GM18951 (cell line): ENCODE measurements at regions not wholly inside any gene's neighbourhood (a gene's known extent, or its start where the extent isn't known, plus 50 kb on each side); places are given as distances from the start of the nearest gene placed in this dataset.

Experiments used
- POLR2A ChIP-seq: IDR thresholded peaks from 4 replicates; pipeline ENCODE4 v1.6.1; 2011; ENCODE audit warnings: mild to moderate bottlenecking; ENCODE audit not compliant: insufficient read length, insufficient read depth; ENCODE audit errors: extremely low read depth
- in situ Hi-C: fragments of 300-500 bp; cut with MboI; formaldehyde crosslinking; loops from one replicate; pipeline ENCODE4 v1.12.0; 2022; ENCODE audit warnings: low sequenced_read_pairs, mixed read lengths, inconsistent platforms; ENCODE audit not compliant: unreplicated experiment

GRCh38 chr5:61854531-61854930 is 451.5 kb upstream of the KIF2A start:
- no peak for TF ChIP-seq POLR2A
- in situ Hi-C loops = no loop called here

DNA sequence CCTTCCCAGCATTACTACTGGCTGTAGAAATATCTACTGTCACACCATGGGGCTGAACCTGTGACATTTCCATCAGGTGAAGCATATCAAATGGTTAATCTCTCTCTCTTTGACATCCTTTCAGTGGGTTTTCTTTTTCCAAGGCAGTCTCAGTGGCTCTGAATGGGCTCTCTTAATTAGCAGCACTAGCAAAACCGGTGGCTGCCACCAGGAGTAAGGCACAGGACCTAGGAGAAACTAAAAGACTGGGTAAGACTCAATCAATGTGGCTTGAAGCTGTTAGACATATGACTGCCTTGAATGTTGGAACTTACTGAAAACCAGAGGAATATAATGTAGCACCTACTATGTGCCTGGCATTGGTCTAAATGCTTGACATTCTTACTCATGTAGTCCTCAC is 445.0 kb upstream of the KIF2A start:
- in situ Hi-C loops = no loop called here

DNA sequence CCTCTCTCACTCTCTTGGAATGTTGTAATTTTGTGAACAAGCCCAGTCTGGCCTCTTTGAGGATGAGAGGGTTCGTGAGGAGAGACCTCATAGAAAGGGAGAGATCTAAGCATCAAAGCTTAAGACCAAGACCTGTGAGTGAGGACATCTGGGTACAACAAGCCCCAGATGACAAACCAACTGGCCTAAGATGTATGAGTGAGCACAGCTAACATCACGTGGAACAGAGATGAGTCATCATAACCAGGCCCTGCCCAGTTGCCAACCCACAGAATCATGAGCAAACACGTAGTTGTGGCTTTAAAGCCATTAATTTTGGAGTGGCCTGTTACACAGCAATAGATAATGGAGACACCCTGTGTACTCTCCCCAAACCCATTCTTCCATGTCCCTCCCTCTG is 439.1 kb upstream of the KIF2A start:
- no peak for TF ChIP-seq POLR2A
- in situ Hi-C loops = no loop called here

More for the DNA sequence above, 445.0 kb upstream of the KIF2A start:
- TF ChIP-seq POLR2A = no peak

GRCh38 chr5:61869333-61869732 is 436.7 kb upstream of the KIF2A start:
- in situ Hi-C loops = no loop called here
- TF ChIP-seq POLR2A = no peak

GRCh38 chr5:61878471-61878870 is 427.5 kb upstream of the KIF2A start:
- in situ Hi-C loops = no loop called here
- TF ChIP-seq POLR2A = no peak

DNA sequence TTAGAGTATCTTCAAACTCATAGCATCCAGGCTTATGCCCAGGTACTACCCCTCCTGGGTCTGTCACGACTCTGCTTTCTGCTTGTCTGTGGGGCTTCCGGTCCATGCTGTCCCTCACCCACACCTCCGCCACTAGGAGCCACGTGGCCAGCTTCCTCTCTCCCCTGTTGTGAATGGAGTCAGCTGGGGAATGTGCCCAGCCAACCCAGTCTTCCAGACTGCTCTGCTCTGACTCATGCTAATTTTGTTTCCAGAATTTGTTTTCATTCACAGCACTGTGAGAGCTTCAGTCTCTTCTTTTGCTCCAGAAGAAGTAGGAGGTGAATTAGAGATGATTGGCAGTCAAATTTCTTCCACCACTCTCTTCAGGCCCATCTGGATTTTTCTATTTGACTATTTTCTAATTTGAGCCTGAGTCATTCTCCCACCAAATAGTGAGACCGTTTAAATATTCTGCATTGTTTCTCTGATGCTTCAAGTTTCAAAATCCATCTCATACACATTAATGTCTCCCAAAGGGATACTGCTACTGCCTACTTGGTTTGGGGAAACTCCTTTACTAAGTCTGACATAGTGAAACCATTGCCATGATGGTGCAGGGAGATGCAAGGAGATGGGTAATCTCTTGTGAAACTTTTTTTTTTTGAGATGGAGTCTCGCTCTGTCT is 424.1 kb upstream of the KIF2A start:
- in situ Hi-C loops = no loop called here
- no peak for TF ChIP-seq POLR2A

GRCh38 chr5:61882901-61883500 is 423.0 kb upstream of the KIF2A start:
- no peak for TF ChIP-seq POLR2A
- in situ Hi-C loops = no loop called here

GRCh38 chr5:61884252-61884855 is 421.7 kb upstream of the KIF2A start:
- in situ Hi-C loops = no loop called here
- no peak for TF ChIP-seq POLR2A

- in situ Hi-C loops = no loop called here
Measured at GRCh38 chr5:61886214-61886613, 419.8 kb upstream of the KIF2A start.

DNA sequence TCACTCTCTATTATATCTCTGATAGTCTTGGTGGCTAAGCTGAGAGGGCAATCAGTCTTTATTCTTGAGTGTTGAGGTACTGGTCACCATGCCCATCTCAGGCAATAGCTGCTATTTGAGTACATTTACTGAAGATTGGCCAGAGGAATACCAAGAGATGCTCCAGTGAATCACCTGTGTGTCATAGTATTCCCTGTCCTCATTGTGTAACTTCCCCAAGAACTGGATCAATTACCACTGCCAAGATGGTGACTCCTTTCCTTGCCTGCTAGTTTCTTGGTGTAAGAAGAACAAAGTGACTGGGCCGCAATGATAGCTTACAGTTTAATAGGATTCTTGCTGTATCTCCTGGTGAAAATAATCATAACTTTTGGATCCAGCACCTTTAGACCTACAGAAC is 418.7 kb upstream of the KIF2A start:
- in situ Hi-C loops = no loop called here
- TF ChIP-seq POLR2A = no peak

More at GRCh38 chr5:61886214-61886613, 419.8 kb upstream of the KIF2A start:
- no peak for TF ChIP-seq POLR2A

GRCh38 chr5:61894046-61894445 is 412.0 kb upstream of the KIF2A start:
- TF ChIP-seq POLR2A = no peak
- in situ Hi-C loops = no loop called here

- in situ Hi-C loops = no loop called here
- no peak for TF ChIP-seq POLR2A
Measured at GRCh38 chr5:61896811-61897210, 409.2 kb upstream of the KIF2A start.

- in situ Hi-C loops = no loop called here
- TF ChIP-seq POLR2A = no peak
Measured at GRCh38 chr5:61897251-61897650, 408.8 kb upstream of the KIF2A start.

DNA sequence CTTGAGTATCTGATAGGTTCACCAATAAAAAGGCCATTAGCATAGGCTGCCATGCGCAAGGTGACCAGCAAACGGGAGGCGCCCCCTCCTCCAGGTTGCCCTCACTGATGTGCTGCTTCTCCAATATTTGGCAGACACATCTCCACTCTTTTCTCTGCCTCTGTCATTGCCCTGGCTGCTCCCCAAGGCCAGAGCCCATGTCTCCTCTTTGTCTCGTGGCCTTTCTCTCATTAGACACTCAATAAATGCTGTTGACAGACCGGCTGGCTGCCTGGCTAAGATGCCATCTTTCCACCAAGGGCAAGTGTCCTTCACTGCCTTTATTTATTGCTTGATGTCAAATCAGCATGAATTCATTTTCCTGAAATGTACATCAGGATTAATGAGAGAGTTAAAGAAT is 404.0 kb upstream of the KIF2A start:
- in situ Hi-C loops = no loop called here

More for the DNA sequence above, 404.0 kb upstream of the KIF2A start:
- TF ChIP-seq POLR2A = no peak
